ENCODE measurements at regions not wholly inside any gene's neighbourhood (a gene's known extent, or its start where the extent isn't known, plus 50 kb on each side); places are given as distances from the start of the nearest gene placed in this dataset.

- no TSS peak for BruUV-seq (replicated peaks)
These were observed 528.6 kb downstream of the LTN1 start for GRCh38 chr21:28464095-28464494.

More at GRCh38 chr21:28464095-28464494, 528.6 kb downstream of the LTN1 start:
- TF ChIP-seq DDX20 (tag; IDR thresholded peaks at IDR 0.05; ENCODE audit: low read depth) (no peak), HIVEP1 (CRISPR knock-in tag; IDR thresholded peaks at IDR 0.05) (no peak), CBX1 (IDR thresholded peaks at IDR 0.05; ENCODE audit: low read depth) (no peak), ZNF408 (CRISPR knock-in tag; IDR thresholded peaks at IDR 0.05; ENCODE audit: low read depth) (no peak), PRMT5 (CRISPR knock-in tag; IDR thresholded peaks at IDR 0.05) (no peak), ZNF57 (CRISPR knock-in tag; IDR thresholded peaks at IDR 0.05) (no peak), MNT (conservative IDR thresholded peaks at IDR 0.05) (no peak), ZNF830 (CRISPR knock-in tag; IDR thresholded peaks at IDR 0.05) (no peak), CXXC5 (CRISPR knock-in tag; IDR thresholded peaks at IDR 0.05) (no peak)
- TF ChIP-seq, protein P1, sequence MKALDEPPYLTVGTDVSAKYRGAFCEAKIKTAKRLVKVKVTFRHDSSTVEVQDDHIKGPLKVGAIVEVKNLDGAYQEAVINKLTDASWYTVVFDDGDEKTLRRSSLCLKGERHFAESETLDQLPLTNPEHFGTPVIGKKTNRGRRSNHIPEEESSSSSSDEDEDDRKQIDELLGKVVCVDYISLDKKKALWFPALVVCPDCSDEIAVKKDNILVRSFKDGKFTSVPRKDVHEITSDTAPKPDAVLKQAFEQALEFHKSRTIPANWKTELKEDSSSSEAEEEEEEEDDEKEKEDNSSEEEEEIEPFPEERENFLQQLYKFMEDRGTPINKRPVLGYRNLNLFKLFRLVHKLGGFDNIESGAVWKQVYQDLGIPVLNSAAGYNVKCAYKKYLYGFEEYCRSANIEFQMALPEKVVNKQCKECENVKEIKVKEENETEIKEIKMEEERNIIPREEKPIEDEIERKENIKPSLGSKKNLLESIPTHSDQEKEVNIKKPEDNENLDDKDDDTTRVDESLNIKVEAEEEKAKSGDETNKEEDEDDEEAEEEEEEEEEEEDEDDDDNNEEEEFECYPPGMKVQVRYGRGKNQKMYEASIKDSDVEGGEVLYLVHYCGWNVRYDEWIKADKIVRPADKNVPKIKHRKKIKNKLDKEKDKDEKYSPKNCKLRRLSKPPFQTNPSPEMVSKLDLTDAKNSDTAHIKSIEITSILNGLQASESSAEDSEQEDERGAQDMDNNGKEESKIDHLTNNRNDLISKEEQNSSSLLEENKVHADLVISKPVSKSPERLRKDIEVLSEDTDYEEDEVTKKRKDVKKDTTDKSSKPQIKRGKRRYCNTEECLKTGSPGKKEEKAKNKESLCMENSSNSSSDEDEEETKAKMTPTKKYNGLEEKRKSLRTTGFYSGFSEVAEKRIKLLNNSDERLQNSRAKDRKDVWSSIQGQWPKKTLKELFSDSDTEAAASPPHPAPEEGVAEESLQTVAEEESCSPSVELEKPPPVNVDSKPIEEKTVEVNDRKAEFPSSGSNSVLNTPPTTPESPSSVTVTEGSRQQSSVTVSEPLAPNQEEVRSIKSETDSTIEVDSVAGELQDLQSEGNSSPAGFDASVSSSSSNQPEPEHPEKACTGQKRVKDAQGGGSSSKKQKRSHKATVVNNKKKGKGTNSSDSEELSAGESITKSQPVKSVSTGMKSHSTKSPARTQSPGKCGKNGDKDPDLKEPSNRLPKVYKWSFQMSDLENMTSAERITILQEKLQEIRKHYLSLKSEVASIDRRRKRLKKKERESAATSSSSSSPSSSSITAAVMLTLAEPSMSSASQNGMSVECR (CRISPR knock-in tag; IDR thresholded peaks at IDR 0.05) = no peak
- intact Hi-C loops (cut with micrococcal nuclease) = no loop called here
- Histone ChIP-seq H3K9me3 (replicated peaks; ENCODE audit: control insufficient read depth, insufficient read depth, low read depth, low read length) (0 out of 2 replicates have a peak, but pooled peaks cover 2% of the 10 kb centered on the region), H4K20me1 (replicated peaks; ENCODE audit: control insufficient read depth, insufficient read depth, low read length) (no peaks in the 10 kb centered on the region), H3K4me3 (no peak overlapping the region), H3K36me3 (ENCODE audit: control insufficient read depth, insufficient read depth, low read length) (no peaks in the 10 kb centered on the region), H3K27ac (ENCODE audit: extremely low read depth, low read depth, low read length) (no peak overlapping the region), H2AFZ (ENCODE audit: low read depth, low read length) (no peak overlapping the region), H3K4me1 (replicated peaks in 1 of 2; ENCODE audit: control insufficient read depth in 2 of 2, insufficient read depth in 2 of 2, low read length in 2 of 2) (no peaks in the 10 kb centered on the region), H3K9ac (ENCODE audit: insufficient read depth in 1 of 2, low read depth in 2 of 2, low read length in 2 of 2) (no peak overlapping the region), H3K27me3 (ENCODE audit: control insufficient read depth in 2 of 2, insufficient read depth in 2 of 2, low read length in 2 of 2) (no peaks in the 10 kb centered on the region), H3K4me2 (ENCODE audit: insufficient read depth, low read length) (no peak overlapping the region), H3K9me1 (ENCODE audit: control insufficient read depth, insufficient read depth, low read length) (no peaks in the 10 kb centered on the region), H3K79me2 (ENCODE audit: control insufficient read depth, insufficient read depth, low read length) (no peaks in the 10 kb centered on the region)
- ChIA-PET CTCF (ENCODE audit: low intra/inter-chr PET ratio) (no interaction called here), POLR2A (no interaction called here)
- ATAC-seq (no peak), FAIRE-seq (no peak), DNase-seq (ENCODE audit: extremely low read depth in 1 of 4, low spot score in 3 of 4) (no peak)
- in situ Hi-C loops (cut with MboI) = no loop called here
